ENCODE measurements at regions not wholly inside any gene's neighbourhood (a gene's known extent, or its start where the extent isn't known, plus 50 kb on each side); places are given as distances from the start of the nearest gene placed in this dataset.
"Not testable (repeated sequence)": the region's sequence is repeated elsewhere in the genome, so short reads cannot be mapped to it uniquely, and the experiment has no call there.

DNA sequence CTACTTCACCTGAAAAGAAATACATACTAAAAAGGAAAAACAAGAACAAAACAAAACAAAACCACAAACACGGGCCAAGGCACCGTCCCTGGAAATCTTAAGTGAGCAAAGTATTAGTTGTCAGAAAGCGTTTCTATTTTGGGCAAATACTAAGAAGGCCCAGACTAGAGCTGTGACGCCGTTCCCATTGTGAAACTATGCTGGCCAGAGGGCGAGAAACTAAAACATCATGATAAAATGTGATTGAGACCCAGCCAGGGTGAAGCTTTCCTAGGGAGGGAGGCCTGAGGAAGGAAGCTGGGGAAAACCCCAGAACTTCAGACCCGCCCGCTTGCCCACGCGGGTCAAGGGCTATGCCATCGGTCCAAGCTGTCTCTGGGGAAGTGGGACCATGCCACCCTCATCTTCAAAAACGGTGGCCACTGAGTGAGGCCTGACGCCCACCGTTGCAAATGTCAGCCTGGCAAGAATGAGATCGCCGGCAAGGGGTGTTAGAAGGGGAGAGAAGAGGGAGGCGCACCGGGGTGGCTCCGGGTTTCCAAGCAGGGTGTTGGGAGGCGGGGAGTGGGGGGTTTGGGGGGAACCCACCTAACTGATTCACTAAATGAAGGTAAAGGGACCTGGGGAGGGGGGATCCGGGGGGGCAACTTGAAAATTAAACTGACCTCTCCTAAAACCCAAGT is 1950.9 kb upstream of the DEFB115 start:
- H3K9me3 ChIP-seq = no peaks in the 10 kb centered on the region
- H3K4me2 ChIP-seq = no peak overlapping the region
- no peaks in the 10 kb centered on the region for H3K4me1 ChIP-seq (ENCODE audit: control insufficient read depth in 1 of 2, insufficient read depth in 2 of 2, low read depth in 1 of 2, low read length in 1 of 2)
- H3K9ac ChIP-seq = no peak overlapping the region
- no peaks in the 10 kb centered on the region for H3K27me3 ChIP-seq (ENCODE audit: insufficient read depth)
- DNase-seq = no peak
- H3K9me2 ChIP-seq = no peaks in the 10 kb centered on the region
- no peak overlapping the region for H3K4me3 ChIP-seq (ENCODE audit: low read depth in 2 of 2, low read length in 1 of 2)
- H3K27ac ChIP-seq (ENCODE audit: low read depth in 2 of 2, low read length in 1 of 2) = no peak overlapping the region
- 20% methylated on average over 21 of the region's 21 CpGs for WGBS (ENCODE audit: low lambda C conversion rate)
- CTCF ChIA-PET = no interaction called here
- no peaks in the 10 kb centered on the region for H3F3A ChIP-seq (replicated peaks; ENCODE audit: insufficient read depth)
- H2AFZ ChIP-seq (ENCODE audit: low read depth) = peak overlapping the region; percentile 63; the same call in 1 of the 2 replicates
- POLR2A ChIA-PET = no interaction called here
- TF ChIP-seq GABPA (IDR thresholded peaks at IDR 0.05; ENCODE audit: low read depth) (no peak), POLR2AphosphoS5 (IDR thresholded peaks at IDR 0.05; ENCODE audit: low read depth, low read length) (no peak), GATA2 (CRISPR knock-in tag; IDR thresholded peaks at IDR 0.05) (no peak), CHD2 (IDR thresholded peaks at IDR 0.05; ENCODE audit: low read length, partially characterized antibody) (no peak), NRF1 (IDR thresholded peaks at IDR 0.05; ENCODE audit: low read depth, low read length) (no peak), YY1 (IDR thresholded peaks at IDR 0.05; ENCODE audit: low read depth) (no peak), MEF2A (IDR thresholded peaks at IDR 0.05; ENCODE audit: borderline replicate concordance, low read depth) (no peak), NFIC (IDR thresholded peaks at IDR 0.05; ENCODE audit: borderline replicate concordance) (no peak), MXI1 (IDR thresholded peaks at IDR 0.05; ENCODE audit: low read depth, low read length) (no peak), TEAD4 (IDR thresholded peaks at IDR 0.05; ENCODE audit: borderline replicate concordance, insufficient read depth) (no peak), TAF1 (IDR thresholded peaks at IDR 0.05; ENCODE audit: borderline replicate concordance, low read depth, low read length) (no peak), RAD21 (IDR thresholded peaks at IDR 0.05; ENCODE audit: low read length) (no peak), SMC3 (IDR thresholded peaks at IDR 0.05; ENCODE audit: low read depth, low read length) (no peak), FOSL2 (IDR thresholded peaks at IDR 0.05; ENCODE audit: borderline replicate concordance, low read depth) (no peak)
- TF ChIP-seq, protein P1, sequence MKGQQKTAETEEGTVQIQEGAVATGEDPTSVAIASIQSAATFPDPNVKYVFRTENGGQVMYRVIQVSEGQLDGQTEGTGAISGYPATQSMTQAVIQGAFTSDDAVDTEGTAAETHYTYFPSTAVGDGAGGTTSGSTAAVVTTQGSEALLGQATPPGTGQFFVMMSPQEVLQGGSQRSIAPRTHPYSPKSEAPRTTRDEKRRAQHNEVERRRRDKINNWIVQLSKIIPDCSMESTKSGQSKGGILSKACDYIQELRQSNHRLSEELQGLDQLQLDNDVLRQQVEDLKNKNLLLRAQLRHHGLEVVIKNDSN (IDR thresholded peaks at IDR 0.05; ENCODE audit: borderline replicate concordance, low read depth) = no peak
- TF ChIP-seq, protein P2, sequence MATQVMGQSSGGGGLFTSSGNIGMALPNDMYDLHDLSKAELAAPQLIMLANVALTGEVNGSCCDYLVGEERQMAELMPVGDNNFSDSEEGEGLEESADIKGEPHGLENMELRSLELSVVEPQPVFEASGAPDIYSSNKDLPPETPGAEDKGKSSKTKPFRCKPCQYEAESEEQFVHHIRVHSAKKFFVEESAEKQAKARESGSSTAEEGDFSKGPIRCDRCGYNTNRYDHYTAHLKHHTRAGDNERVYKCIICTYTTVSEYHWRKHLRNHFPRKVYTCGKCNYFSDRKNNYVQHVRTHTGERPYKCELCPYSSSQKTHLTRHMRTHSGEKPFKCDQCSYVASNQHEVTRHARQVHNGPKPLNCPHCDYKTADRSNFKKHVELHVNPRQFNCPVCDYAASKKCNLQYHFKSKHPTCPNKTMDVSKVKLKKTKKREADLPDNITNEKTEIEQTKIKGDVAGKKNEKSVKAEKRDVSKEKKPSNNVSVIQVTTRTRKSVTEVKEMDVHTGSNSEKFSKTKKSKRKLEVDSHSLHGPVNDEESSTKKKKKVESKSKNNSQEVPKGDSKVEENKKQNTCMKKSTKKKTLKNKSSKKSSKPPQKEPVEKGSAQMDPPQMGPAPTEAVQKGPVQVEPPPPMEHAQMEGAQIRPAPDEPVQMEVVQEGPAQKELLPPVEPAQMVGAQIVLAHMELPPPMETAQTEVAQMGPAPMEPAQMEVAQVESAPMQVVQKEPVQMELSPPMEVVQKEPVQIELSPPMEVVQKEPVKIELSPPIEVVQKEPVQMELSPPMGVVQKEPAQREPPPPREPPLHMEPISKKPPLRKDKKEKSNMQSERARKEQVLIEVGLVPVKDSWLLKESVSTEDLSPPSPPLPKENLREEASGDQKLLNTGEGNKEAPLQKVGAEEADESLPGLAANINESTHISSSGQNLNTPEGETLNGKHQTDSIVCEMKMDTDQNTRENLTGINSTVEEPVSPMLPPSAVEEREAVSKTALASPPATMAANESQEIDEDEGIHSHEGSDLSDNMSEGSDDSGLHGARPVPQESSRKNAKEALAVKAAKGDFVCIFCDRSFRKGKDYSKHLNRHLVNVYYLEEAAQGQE (IDR thresholded peaks at IDR 0.05; ENCODE audit: low read depth, low read length) = no peak
- TF ChIP-seq, protein P3, sequence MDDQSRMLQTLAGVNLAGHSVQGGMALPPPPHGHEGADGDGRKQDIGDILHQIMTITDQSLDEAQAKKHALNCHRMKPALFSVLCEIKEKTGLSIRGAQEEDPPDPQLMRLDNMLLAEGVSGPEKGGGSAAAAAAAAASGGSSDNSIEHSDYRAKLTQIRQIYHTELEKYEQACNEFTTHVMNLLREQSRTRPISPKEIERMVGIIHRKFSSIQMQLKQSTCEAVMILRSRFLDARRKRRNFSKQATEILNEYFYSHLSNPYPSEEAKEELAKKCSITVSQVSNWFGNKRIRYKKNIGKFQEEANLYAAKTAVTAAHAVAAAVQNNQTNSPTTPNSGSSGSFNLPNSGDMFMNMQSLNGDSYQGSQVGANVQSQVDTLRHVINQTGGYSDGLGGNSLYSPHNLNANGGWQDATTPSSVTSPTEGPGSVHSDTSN (IDR thresholded peaks at IDR 0.05) = no peak
- no peaks in the 10 kb centered on the region for H3K36me3 ChIP-seq (replicated peaks in 1 of 2; ENCODE audit: control insufficient read depth in 1 of 2, insufficient read depth in 2 of 2, low read length in 1 of 2)
- no peaks in the 10 kb centered on the region for H3K79me2 ChIP-seq (ENCODE audit: insufficient read depth)
- H4K20me1 ChIP-seq (ENCODE audit: insufficient read depth) = no peaks in the 10 kb centered on the region

DNA sequence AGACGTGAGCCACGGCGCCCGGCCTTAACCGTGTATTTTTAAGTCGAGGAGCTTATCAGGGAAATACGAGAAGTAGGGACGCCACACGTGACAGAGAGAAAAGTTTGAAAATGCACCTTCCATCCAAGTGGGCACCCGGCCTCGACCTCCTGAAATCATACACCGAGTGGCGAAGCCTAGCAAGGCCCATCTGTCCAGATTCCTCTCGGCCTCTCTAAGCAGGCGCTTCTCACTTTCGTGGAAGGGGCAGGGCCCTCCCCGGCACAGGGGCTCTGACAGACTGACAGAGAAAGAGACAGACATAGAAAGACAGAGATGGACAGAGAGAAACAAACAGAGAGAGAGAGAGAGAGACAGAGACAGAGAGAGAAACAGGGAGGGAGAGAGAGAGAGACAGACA is 1950.0 kb upstream of the DEFB115 start:
- 42% methylated on average over 11 of the region's 17 CpGs for WGBS (ENCODE audit: low lambda C conversion rate)

DNA sequence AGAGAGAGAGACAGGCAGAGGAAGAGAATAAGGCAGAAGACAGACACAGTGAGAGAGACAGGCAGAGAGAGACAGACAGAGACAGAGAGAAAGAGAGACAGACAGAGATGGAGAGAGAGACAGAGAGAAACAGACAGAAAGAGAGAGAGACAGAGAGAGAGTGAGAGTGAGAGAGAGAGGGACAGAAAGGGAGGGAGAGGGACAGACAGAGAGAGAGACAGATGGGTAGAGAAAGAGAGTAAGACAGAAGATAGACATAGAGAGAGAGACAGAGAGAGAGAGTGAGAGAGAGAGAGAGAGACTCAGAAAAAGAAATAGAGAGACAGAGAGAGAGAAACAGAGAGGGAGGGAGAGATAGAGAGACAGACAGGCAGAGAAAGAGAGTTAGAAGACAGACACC is 1948.5 kb upstream of the DEFB115 start:
- H3K27me3 ChIP-seq (ENCODE audit: insufficient read depth); POLR2A ChIA-PET; H3K4me2 ChIP-seq; H3K9ac ChIP-seq; H4K20me1 ChIP-seq (ENCODE audit: insufficient read depth); H3K9me2 ChIP-seq; H3K4me1 ChIP-seq (ENCODE audit: control insufficient read depth in 1 of 2, insufficient read depth in 2 of 2, low read depth in 1 of 2, low read length in 1 of 2); H3K79me2 ChIP-seq (ENCODE audit: insufficient read depth); H3F3A ChIP-seq (replicated peaks; ENCODE audit: insufficient read depth); DNase-seq; H2AFZ ChIP-seq (ENCODE audit: low read depth); H3K9me3 ChIP-seq; H3K27ac ChIP-seq (ENCODE audit: low read depth in 2 of 2, low read length in 1 of 2); H3K4me3 ChIP-seq (ENCODE audit: low read depth in 2 of 2, low read length in 1 of 2); CTCF ChIA-PET; H3K36me3 ChIP-seq (replicated peaks in 1 of 2; ENCODE audit: control insufficient read depth in 1 of 2, insufficient read depth in 2 of 2, low read length in 1 of 2): not testable (repeated sequence)

More for the DNA sequence above, 1950.0 kb upstream of the DEFB115 start:
- H3K27me3 ChIP-seq (ENCODE audit: insufficient read depth); H3K36me3 ChIP-seq (replicated peaks in 1 of 2; ENCODE audit: control insufficient read depth in 1 of 2, insufficient read depth in 2 of 2, low read length in 1 of 2); POLR2A ChIA-PET; CTCF ChIA-PET; H3K9me3 ChIP-seq; H3K27ac ChIP-seq (ENCODE audit: low read depth in 2 of 2, low read length in 1 of 2); H3K4me3 ChIP-seq (ENCODE audit: low read depth in 2 of 2, low read length in 1 of 2); H3K4me1 ChIP-seq (ENCODE audit: control insufficient read depth in 1 of 2, insufficient read depth in 2 of 2, low read depth in 1 of 2, low read length in 1 of 2); H3K4me2 ChIP-seq; H3K9ac ChIP-seq; H3F3A ChIP-seq (replicated peaks; ENCODE audit: insufficient read depth); DNase-seq; H3K9me2 ChIP-seq; H3K79me2 ChIP-seq (ENCODE audit: insufficient read depth); H4K20me1 ChIP-seq (ENCODE audit: insufficient read depth); H2AFZ ChIP-seq (ENCODE audit: low read depth): not testable (repeated sequence)
